ENCODE measurements at regions not wholly inside any gene's neighbourhood (a gene's known extent, or its start where the extent isn't known, plus 50 kb on each side); places are given as distances from the start of the nearest gene placed in this dataset.

GRCh38 chr7:109375823-109376222 is 806.1 kb downstream of the DNAJB9 start:
- Histone ChIP-seq H3K9me3 (ENCODE audit: control insufficient read depth in 2 of 2, low read length in 2 of 2) (no peaks in the 10 kb centered on the region), H3K4me1 (ENCODE audit: control insufficient read depth in 2 of 2, insufficient read depth in 2 of 2, low read length in 2 of 2) (no peaks in the 10 kb centered on the region), H3K36me3 (ENCODE audit: control insufficient read depth in 2 of 2, insufficient read depth in 2 of 2, low read length in 2 of 2) (no peaks in the 10 kb centered on the region), H3K9ac (ENCODE audit: low read depth in 1 of 2, low read length in 2 of 2) (no peak overlapping the region), H3K27ac (ENCODE audit: low read depth in 2 of 2, low read length in 2 of 2) (no peak overlapping the region), H3K4me3 (ENCODE audit: low read length in 2 of 2) (no peak overlapping the region), H3K27me3 (ENCODE audit: control insufficient read depth in 2 of 2, insufficient read depth in 2 of 2, low read length in 2 of 2) (no peaks in the 10 kb centered on the region)

GRCh38 chr7:109376576-109376975 is 806.9 kb downstream of the DNAJB9 start:
- Histone ChIP-seq H3K4me3 (ENCODE audit: low read length in 2 of 2) (no peak overlapping the region), H3K9ac (ENCODE audit: low read depth in 1 of 2, low read length in 2 of 2) (no peak overlapping the region), H3K27me3 (ENCODE audit: control insufficient read depth in 2 of 2, insufficient read depth in 2 of 2, low read length in 2 of 2) (no peaks in the 10 kb centered on the region), H3K9me3 (ENCODE audit: control insufficient read depth in 2 of 2, low read length in 2 of 2) (no peaks in the 10 kb centered on the region), H3K36me3 (ENCODE audit: control insufficient read depth in 2 of 2, insufficient read depth in 2 of 2, low read length in 2 of 2) (no peaks in the 10 kb centered on the region), H3K4me1 (ENCODE audit: control insufficient read depth in 2 of 2, insufficient read depth in 2 of 2, low read length in 2 of 2) (no peaks in the 10 kb centered on the region), H3K27ac (ENCODE audit: low read depth in 2 of 2, low read length in 2 of 2) (no peak overlapping the region)

- Histone ChIP-seq H3K27ac (ENCODE audit: low read depth in 2 of 2, low read length in 2 of 2) (no peak overlapping the region), H3K9ac (ENCODE audit: low read depth in 1 of 2, low read length in 2 of 2) (no peak overlapping the region), H3K4me3 (ENCODE audit: low read length in 2 of 2) (no peak overlapping the region), H3K27me3 (ENCODE audit: control insufficient read depth in 2 of 2, insufficient read depth in 2 of 2, low read length in 2 of 2) (no peaks in the 10 kb centered on the region), H3K9me3 (ENCODE audit: control insufficient read depth in 2 of 2, low read length in 2 of 2) (no peaks in the 10 kb centered on the region), H3K4me1 (ENCODE audit: control insufficient read depth in 2 of 2, insufficient read depth in 2 of 2, low read length in 2 of 2) (no peaks in the 10 kb centered on the region), H3K36me3 (ENCODE audit: control insufficient read depth in 2 of 2, insufficient read depth in 2 of 2, low read length in 2 of 2) (no peaks in the 10 kb centered on the region)
These were observed 807.6 kb downstream of the DNAJB9 start for GRCh38 chr7:109377076-109377884.

GRCh38 chr7:109386959-109387358 is 817.3 kb downstream of the DNAJB9 start:
- Histone ChIP-seq H3K36me3 (ENCODE audit: control insufficient read depth in 2 of 2, insufficient read depth in 2 of 2, low read length in 2 of 2) (no peaks in the 10 kb centered on the region), H3K4me3 (ENCODE audit: low read length in 2 of 2) (no peak overlapping the region), H3K27me3 (ENCODE audit: control insufficient read depth in 2 of 2, insufficient read depth in 2 of 2, low read length in 2 of 2) (no peaks in the 10 kb centered on the region), H3K27ac (ENCODE audit: low read depth in 2 of 2, low read length in 2 of 2) (no peak overlapping the region), H3K9me3 (ENCODE audit: control insufficient read depth in 2 of 2, low read length in 2 of 2) (no peaks in the 10 kb centered on the region), H3K4me1 (ENCODE audit: control insufficient read depth in 2 of 2, insufficient read depth in 2 of 2, low read length in 2 of 2) (no peaks in the 10 kb centered on the region), H3K9ac (ENCODE audit: low read depth in 1 of 2, low read length in 2 of 2) (no peak overlapping the region)

GRCh38 chr7:109387530-109387929 is 817.9 kb downstream of the DNAJB9 start:
- H3K36me3 ChIP-seq (ENCODE audit: control insufficient read depth in 2 of 2, insufficient read depth in 2 of 2, low read length in 2 of 2): no peaks in the 10 kb centered on the region
- H3K27me3 ChIP-seq (ENCODE audit: control insufficient read depth in 2 of 2, insufficient read depth in 2 of 2, low read length in 2 of 2): no peaks in the 10 kb centered on the region
- H3K9ac ChIP-seq (ENCODE audit: low read depth in 1 of 2, low read length in 2 of 2): no peak overlapping the region
- no peaks in the 10 kb centered on the region for H3K9me3 ChIP-seq (ENCODE audit: control insufficient read depth in 2 of 2, low read length in 2 of 2)
- H3K27ac ChIP-seq (ENCODE audit: low read depth in 2 of 2, low read length in 2 of 2): no peak overlapping the region
- no peaks in the 10 kb centered on the region for H3K4me1 ChIP-seq (ENCODE audit: control insufficient read depth in 2 of 2, insufficient read depth in 2 of 2, low read length in 2 of 2)
- no peak overlapping the region for H3K4me3 ChIP-seq (ENCODE audit: low read length in 2 of 2)

GRCh38 chr7:109391240-109391639 is 821.6 kb downstream of the DNAJB9 start:
- H3K27ac ChIP-seq (ENCODE audit: low read depth in 2 of 2, low read length in 2 of 2): no peak overlapping the region
- no peak overlapping the region for H3K4me3 ChIP-seq (ENCODE audit: low read length in 2 of 2)
- no peaks in the 10 kb centered on the region for H3K9me3 ChIP-seq (ENCODE audit: control insufficient read depth in 2 of 2, low read length in 2 of 2)
- no peaks in the 10 kb centered on the region for H3K36me3 ChIP-seq (ENCODE audit: control insufficient read depth in 2 of 2, insufficient read depth in 2 of 2, low read length in 2 of 2)
- H3K27me3 ChIP-seq (ENCODE audit: control insufficient read depth in 2 of 2, insufficient read depth in 2 of 2, low read length in 2 of 2): no peaks in the 10 kb centered on the region
- H3K4me1 ChIP-seq (ENCODE audit: control insufficient read depth in 2 of 2, insufficient read depth in 2 of 2, low read length in 2 of 2): no peaks in the 10 kb centered on the region
- H3K9ac ChIP-seq (ENCODE audit: low read depth in 1 of 2, low read length in 2 of 2): no peak overlapping the region

GRCh38 chr7:109402107-109402506 is 832.4 kb downstream of the DNAJB9 start:
- Histone ChIP-seq H3K27me3 (ENCODE audit: control insufficient read depth in 2 of 2, insufficient read depth in 2 of 2, low read length in 2 of 2) (no peaks in the 10 kb centered on the region), H3K36me3 (ENCODE audit: control insufficient read depth in 2 of 2, insufficient read depth in 2 of 2, low read length in 2 of 2) (no peaks in the 10 kb centered on the region), H3K4me1 (ENCODE audit: control insufficient read depth in 2 of 2, insufficient read depth in 2 of 2, low read length in 2 of 2) (no peaks in the 10 kb centered on the region), H3K27ac (ENCODE audit: low read depth in 2 of 2, low read length in 2 of 2) (no peak overlapping the region), H3K9me3 (ENCODE audit: control insufficient read depth in 2 of 2, low read length in 2 of 2) (no peaks in the 10 kb centered on the region), H3K4me3 (ENCODE audit: low read length in 2 of 2) (no peak overlapping the region), H3K9ac (ENCODE audit: low read depth in 1 of 2, low read length in 2 of 2) (no peak overlapping the region)

GRCh38 chr7:109407756-109408155 is 838.1 kb downstream of the DNAJB9 start:
- Histone ChIP-seq H3K4me1 (ENCODE audit: control insufficient read depth in 2 of 2, insufficient read depth in 2 of 2, low read length in 2 of 2) (no peaks in the 10 kb centered on the region), H3K9me3 (ENCODE audit: control insufficient read depth in 2 of 2, low read length in 2 of 2) (peaks cover 0 to 5% of the 10 kb centered on the region in 2 donors), H3K27me3 (ENCODE audit: control insufficient read depth in 2 of 2, insufficient read depth in 2 of 2, low read length in 2 of 2) (no peaks in the 10 kb centered on the region), H3K36me3 (ENCODE audit: control insufficient read depth in 2 of 2, insufficient read depth in 2 of 2, low read length in 2 of 2) (no peaks in the 10 kb centered on the region), H3K27ac (ENCODE audit: low read depth in 2 of 2, low read length in 2 of 2) (no peak overlapping the region), H3K9ac (ENCODE audit: low read depth in 1 of 2, low read length in 2 of 2) (no peak overlapping the region), H3K4me3 (ENCODE audit: low read length in 2 of 2) (no peak overlapping the region)

- Histone ChIP-seq H3K9me3 (ENCODE audit: control insufficient read depth in 2 of 2, low read length in 2 of 2) (no peaks in the 10 kb centered on the region), H3K9ac (ENCODE audit: low read depth in 1 of 2, low read length in 2 of 2) (no peak overlapping the region), H3K36me3 (ENCODE audit: control insufficient read depth in 2 of 2, insufficient read depth in 2 of 2, low read length in 2 of 2) (no peaks in the 10 kb centered on the region), H3K27me3 (ENCODE audit: control insufficient read depth in 2 of 2, insufficient read depth in 2 of 2, low read length in 2 of 2) (no peaks in the 10 kb centered on the region), H3K27ac (ENCODE audit: low read depth in 2 of 2, low read length in 2 of 2) (no peak overlapping the region), H3K4me1 (ENCODE audit: control insufficient read depth in 2 of 2, insufficient read depth in 2 of 2, low read length in 2 of 2) (no peaks in the 10 kb centered on the region), H3K4me3 (ENCODE audit: low read length in 2 of 2) (no peak overlapping the region)
These were observed 868.3 kb downstream of the DNAJB9 start for GRCh38 chr7:109437957-109438356.

GRCh38 chr7:109449760-109450159 is 880.1 kb downstream of the DNAJB9 start:
- Histone ChIP-seq H3K4me1 (ENCODE audit: control insufficient read depth in 2 of 2, insufficient read depth in 2 of 2, low read length in 2 of 2) (no peaks in the 10 kb centered on the region), H3K36me3 (ENCODE audit: control insufficient read depth in 2 of 2, insufficient read depth in 2 of 2, low read length in 2 of 2) (no peaks in the 10 kb centered on the region), H3K9ac (ENCODE audit: low read depth in 1 of 2, low read length in 2 of 2) (no peak overlapping the region), H3K27me3 (ENCODE audit: control insufficient read depth in 2 of 2, insufficient read depth in 2 of 2, low read length in 2 of 2) (no peaks in the 10 kb centered on the region), H3K27ac (ENCODE audit: low read depth in 2 of 2, low read length in 2 of 2) (no peak overlapping the region), H3K9me3 (ENCODE audit: control insufficient read depth in 2 of 2, low read length in 2 of 2) (no peaks in the 10 kb centered on the region), H3K4me3 (ENCODE audit: low read length in 2 of 2) (no peak overlapping the region)

Measured in mucosa of rectum (tissue), 2 donors.